Ecto neural progenitor cell (in vitro differentiated cells): ENCODE measurements at regions not wholly inside any gene's neighbourhood (a gene's known extent, or its start where the extent isn't known, plus 50 kb on each side); places are given as distances from the start of the nearest gene placed in this dataset.
"Not testable (repeated sequence)": the region's sequence is repeated elsewhere in the genome, so short reads cannot be mapped to it uniquely, and the experiment has no call there.

Experiments
- DNase-seq: peaks from one replicate; pipeline ENCODE4 v3.0.0-alpha.2; 2018; ENCODE audit warnings: low spot score

- no peak for DNase-seq
Observed at GRCh38 chr2:62654876-62655359, 50.6 kb upstream of the EHBP1 start.

GRCh38 chr2:62654423-62654791, 51.1 kb upstream of the EHBP1 start:
- no peak for DNase-seq

- DNase-seq, result no peak
Observed at GRCh38 chr2:62653582-62654422, 51.7 kb upstream of the EHBP1 start.

GRCh38 chr2:62649087-62649486, 56.4 kb upstream of the EHBP1 start:
- DNase-seq, result not testable (repeated sequence)

- no peak for DNase-seq
Observed at GRCh38 chr2:62643100-62643471, 62.4 kb upstream of the EHBP1 start.

GRCh38 chr2:62642429-62643099, 62.9 kb upstream of the EHBP1 start:
- DNase-seq, result no peak

GRCh38 chr2:62641936-62642335, 63.6 kb upstream of the EHBP1 start:
- no peak for DNase-seq

GRCh38 chr2:62641410-62641843, 64.1 kb upstream of the EHBP1 start:
- no peak for DNase-seq

GRCh38 chr2:62631160-62632085, 74.1 kb upstream of the EHBP1 start:
- no peak for DNase-seq

- not testable (repeated sequence) for DNase-seq
Observed at GRCh38 chr2:62630206-62630605, 75.3 kb upstream of the EHBP1 start.

- not testable (repeated sequence) for DNase-seq
Observed at GRCh38 chr2:62629310-62629709, 76.2 kb upstream of the EHBP1 start.

GRCh38 chr2:62627667-62628066, 77.8 kb upstream of the EHBP1 start:
- no peak for DNase-seq

- DNase-seq, result no peak
Observed at GRCh38 chr2:62624855-62625254, 80.7 kb upstream of the EHBP1 start.

- DNase-seq, result not testable (repeated sequence)
Observed at GRCh38 chr2:62616486-62616885, 89.0 kb upstream of the EHBP1 start.

- no peak for DNase-seq
Observed at GRCh38 chr2:62611854-62612253, 93.7 kb upstream of the EHBP1 start.

- not testable (repeated sequence) for DNase-seq
Observed at GRCh38 chr2:62605471-62605870, 99.5 kb upstream of the TMEM17 start.

GRCh38 chr2:62604336-62604735, 98.3 kb upstream of the TMEM17 start:
- no peak for DNase-seq

GRCh38 chr2:62603154-62603712, 97.2 kb upstream of the TMEM17 start:
- DNase-seq, result no peak

- DNase-seq, result not testable (repeated sequence)
Observed at GRCh38 chr2:62599674-62600410, 93.8 kb upstream of the TMEM17 start.

GRCh38 chr2:62597323-62597722, 91.3 kb upstream of the TMEM17 start:
- no peak for DNase-seq
